HuH-7.5 (cell line): ENCODE measurements at regions not wholly inside any gene's neighbourhood (a gene's known extent, or its start where the extent isn't known, plus 50 kb on each side); places are given as distances from the start of the nearest gene placed in this dataset.
"Not testable (repeated sequence)": the region's sequence is repeated elsewhere in the genome, so short reads cannot be mapped to it uniquely, and the experiment has no call there.

ENCODE experiments used
- DNase-seq: peaks from one replicate; pipeline ENCODE4 v3.0.0; 2011; ENCODE audit warnings: low spot score

GRCh38 chr6:18527836-18528743 lies 140.9 kb downstream of the RNF144B start:
- DNase-seq, result no peak

DNA sequence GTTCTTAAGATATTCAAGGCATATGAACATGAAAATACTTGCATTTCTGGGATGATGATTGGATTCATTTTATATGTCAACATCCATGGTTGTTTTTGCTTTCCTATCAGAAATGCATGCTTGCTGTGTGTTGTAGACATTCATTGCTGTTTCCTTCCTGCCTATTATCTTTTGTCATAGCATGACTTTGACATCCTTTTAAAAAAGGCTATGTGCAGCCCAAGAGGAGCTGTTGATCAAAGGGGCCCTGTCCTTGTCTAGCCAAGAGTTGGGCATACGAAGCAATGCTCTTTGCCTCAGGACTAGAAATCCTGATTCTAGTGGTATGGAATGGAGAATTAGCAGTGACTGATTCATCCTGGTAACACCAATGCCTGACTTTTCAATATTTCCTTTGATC lies 143.1 kb downstream of the RNF144B start:
- no peak for DNase-seq

GRCh38 chr6:18532139-18532538 lies 145.0 kb downstream of the RNF144B start:
- DNase-seq, result no peak

- DNase-seq, result no peak
Observed at GRCh38 chr6:18533793-18534192, 146.6 kb downstream of the RNF144B start.

GRCh38 chr6:18536591-18537055 lies 149.5 kb downstream of the RNF144B start:
- no peak for DNase-seq

GRCh38 chr6:18538315-18538714 lies 151.2 kb downstream of the RNF144B start:
- DNase-seq, result no peak

DNA sequence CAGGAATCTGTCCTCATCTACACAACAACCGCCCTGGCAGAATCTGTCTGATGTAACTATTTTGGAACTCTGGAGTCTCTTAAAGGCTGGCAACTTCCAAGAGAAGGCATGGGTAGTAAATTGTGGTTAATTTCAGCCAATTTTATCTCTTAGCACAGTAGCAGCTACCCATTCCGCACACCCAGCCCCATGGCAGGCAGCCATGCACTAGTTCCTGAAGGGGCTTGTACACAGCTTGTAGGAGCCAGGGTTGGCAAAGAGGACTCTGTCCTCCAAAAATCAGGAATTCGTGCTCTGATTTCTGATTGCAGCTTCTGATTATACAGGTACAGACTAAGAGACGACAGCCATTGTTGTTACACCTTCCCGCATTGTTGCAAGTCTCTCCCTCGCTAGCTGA lies 155.9 kb downstream of the RNF144B start:
- no peak for DNase-seq

GRCh38 chr6:18545142-18545541 lies 158.0 kb downstream of the RNF144B start:
- not testable (repeated sequence) for DNase-seq

DNA sequence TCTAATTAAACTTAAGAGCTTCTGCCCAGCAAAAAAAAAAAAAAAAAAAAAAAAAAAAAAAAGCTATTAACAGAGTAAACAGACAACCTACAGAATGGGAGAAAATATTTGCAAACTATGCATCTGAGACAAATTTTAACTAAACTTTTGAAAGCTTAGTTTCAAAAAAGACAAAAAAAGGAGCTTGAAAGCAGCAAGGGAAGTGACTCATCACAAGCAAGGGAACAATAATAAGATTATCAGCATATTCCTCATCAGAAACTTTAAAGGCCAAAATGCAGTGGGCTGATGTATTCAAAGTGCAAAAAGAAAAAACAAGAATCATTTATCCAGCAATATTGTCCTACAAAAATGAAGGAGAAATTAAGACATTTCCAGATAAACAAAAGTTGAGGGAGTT lies 158.6 kb downstream of the RNF144B start:
- no peak for DNase-seq

- no peak for DNase-seq
Observed at GRCh38 chr6:18550119-18550518, 163.0 kb downstream of the RNF144B start.

DNA sequence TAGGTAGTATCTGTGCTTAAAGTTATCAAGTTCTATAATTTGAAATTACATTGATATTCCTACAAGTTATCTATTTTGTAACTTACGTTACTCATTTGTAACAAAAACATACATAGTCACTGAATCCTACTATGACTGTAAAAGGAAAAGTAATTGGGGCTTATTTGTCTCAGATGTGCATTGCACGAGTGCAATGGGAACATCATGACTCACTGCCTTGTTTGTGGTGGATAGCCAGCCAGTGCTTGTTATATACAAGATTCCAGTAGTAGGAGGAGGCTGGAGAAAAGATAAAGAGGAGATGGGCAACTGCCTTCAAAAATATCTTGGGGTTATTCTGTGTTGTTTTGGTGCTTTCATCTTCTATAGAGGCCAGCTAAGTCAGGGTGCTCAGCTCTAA lies 164.1 kb downstream of the RNF144B start:
- no peak for DNase-seq

DNA sequence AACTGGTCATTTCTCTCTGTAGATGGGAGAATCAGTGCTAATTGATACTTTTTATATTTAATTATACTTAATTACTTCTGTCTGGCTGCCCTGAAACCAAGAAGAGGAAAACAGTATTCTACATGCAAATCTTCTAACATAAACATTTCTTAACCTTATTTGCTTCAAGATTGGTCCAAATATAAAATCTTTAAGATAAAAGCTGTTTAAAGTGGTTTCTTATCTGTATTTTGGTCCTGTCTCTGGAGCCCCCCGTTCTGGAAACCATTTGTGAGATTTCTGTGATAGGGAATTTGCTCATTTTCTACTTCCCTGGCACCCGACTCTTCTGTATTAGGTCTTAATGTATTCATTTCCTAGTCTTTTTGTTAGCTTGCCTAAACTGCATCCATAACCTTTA lies 168.6 kb downstream of the RNF144B start:
- DNase-seq, result no peak

GRCh38 chr6:18561037-18561750 lies 174.0 kb downstream of the RNF144B start:
- DNase-seq, result no peak

- no peak for DNase-seq
Observed at GRCh38 chr6:18562726-18563125, 175.6 kb downstream of the RNF144B start.

DNA sequence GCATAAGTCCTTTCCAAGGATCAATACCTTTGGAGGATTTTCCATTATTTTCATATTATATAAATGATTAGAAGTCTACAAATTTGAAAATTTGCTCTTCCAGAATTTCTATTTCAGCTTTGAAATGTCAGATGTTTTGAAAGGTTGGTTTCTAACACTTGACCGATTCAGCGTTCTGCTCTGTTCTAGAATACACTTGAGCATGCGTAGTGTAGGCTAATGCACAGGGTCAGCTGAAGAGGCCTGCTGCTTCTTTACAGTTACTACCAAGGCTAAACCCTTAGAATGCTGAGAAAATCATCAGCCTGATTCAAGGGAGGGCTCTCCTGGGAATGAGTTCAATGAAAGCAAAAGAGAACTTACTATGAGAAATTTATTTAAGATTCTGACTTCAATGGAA lies 177.6 kb downstream of the RNF144B start:
- no peak for DNase-seq

- DNase-seq, result no peak
Observed at GRCh38 chr6:18565231-18565630, 178.1 kb downstream of the RNF144B start.

DNA sequence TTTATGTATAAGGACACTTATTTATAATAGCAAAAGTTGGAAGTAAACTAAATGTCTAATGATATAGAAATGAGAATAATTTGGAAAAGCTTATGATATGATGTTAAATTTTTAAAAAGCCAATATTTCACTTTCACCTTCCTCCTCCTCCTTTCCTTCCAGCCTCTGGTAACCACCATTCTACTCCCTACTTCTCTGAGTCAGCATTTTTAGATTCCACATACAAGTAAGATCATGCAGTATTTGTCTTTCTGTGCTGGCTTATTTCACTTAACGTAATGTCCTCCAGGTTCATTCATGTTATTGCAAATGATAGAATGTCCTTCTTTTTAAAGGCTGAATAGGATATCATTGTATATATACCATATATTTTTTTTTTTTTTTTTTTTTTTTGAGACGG lies 180.2 kb downstream of the RNF144B start:
- no peak for DNase-seq

DNA sequence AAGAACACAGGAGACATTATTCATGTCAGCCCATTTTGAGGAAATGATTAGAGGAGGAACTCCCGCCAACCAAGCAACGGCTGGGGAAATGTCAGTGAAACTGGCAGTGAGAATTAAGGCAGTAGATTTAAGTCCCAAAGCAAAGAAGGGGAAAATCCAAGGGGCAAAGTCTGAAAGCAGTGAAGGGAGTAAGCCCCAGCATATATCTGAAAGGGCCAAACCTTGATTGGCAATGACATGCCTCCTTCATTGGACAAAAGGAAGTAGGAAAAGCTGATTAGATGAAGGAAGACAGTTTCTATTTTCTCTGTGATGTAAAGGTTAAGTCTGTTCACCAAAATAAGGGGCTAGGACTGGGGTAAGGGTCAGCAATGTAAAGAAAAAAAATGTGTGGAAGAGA lies 190.3 kb downstream of the RNF144B start:
- no peak for DNase-seq

GRCh38 chr6:18579166-18579565 lies 192.0 kb downstream of the RNF144B start:
- DNase-seq, result no peak

GRCh38 chr6:18579869-18580268 lies 192.7 kb downstream of the RNF144B start:
- no peak for DNase-seq

DNA sequence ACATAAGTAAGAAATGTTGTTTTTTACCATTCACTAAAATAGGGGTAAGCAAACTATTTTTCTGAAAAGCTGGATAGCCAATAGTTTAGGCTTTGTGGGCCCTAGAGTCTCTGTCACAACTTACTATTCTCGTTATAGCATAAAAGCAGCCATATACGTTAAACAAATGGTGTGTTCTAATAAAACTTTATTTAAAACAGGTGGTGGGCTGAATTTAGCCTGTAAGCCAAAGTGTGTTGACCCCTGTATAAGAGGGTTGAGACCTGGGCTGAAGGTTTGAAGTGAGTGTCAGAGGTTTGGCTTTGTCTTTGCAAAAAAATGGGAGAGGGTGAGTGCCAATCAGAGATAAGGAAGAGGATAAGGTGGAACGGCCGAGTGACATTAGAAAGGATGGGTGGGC lies 197.2 kb downstream of the RNF144B start:
- no peak for DNase-seq

GRCh38 chr6:18585032-18585573 lies 198.0 kb downstream of the RNF144B start:
- DNase-seq, result no peak

- no peak for DNase-seq
Observed at GRCh38 chr6:18586133-18586532, 199.0 kb downstream of the RNF144B start.
